Parathyroid adenoma (tissue), 2 donors: ENCODE measurements at regions not wholly inside any gene's neighbourhood (a gene's known extent, or its start where the extent isn't known, plus 50 kb on each side); places are given as distances from the start of the nearest gene placed in this dataset.

Experiments
- H2AFZ ChIP-seq: fragments of 300-600 bp; sonication (generic); one replicate; pipeline ENCODE4 v1.7.0; 2017; ENCODE audit warnings: antibody characterized with exemption, mild to moderate bottlenecking
- H3K27ac ChIP-seq: fragments of 300-600 bp; sonication (generic); one replicate; pipeline ENCODE4 v1.7.0; 2017
- H3K27me3 ChIP-seq: fragments of 300-600 bp; sonication (generic); one replicate; pipeline ENCODE4 v1.7.0; 2017; ENCODE audit warnings: low read length; ENCODE audit not compliant: control insufficient read depth, insufficient read depth
- H3K36me3 ChIP-seq: fragments of 300-600 bp; sonication (generic); one replicate; pipeline ENCODE4 v1.7.0; 2017; ENCODE audit warnings: low read length; ENCODE audit not compliant: control insufficient read depth, insufficient read depth
- H3K4me1 ChIP-seq: fragments of 300-600 bp; sonication (generic); one replicate; pipeline ENCODE4 v1.7.0; 2017; ENCODE audit warnings: control low read depth
- H3K4me2 ChIP-seq: fragments of 300-600 bp; sonication (generic); one replicate; pipeline ENCODE4 v1.7.0; 2017; ENCODE audit warnings: low read length
- H3K4me3 ChIP-seq: fragments of 300-600 bp; sonication (generic); one replicate; pipeline ENCODE4 v1.7.0; 2017; ENCODE audit warnings: low read depth, low read length
- H3K79me2 ChIP-seq: fragments of 300-600 bp; sonication (generic); one replicate; pipeline ENCODE4 v1.7.0; 2017; ENCODE audit warnings: control low read depth
- H3K9ac ChIP-seq: fragments of 300-600 bp; sonication (generic); one replicate; pipeline ENCODE4 v1.7.0; 2017; ENCODE audit warnings: mild to moderate bottlenecking
- H3K9me3 ChIP-seq: fragments of 300-600 bp; sonication (generic); one replicate; pipeline ENCODE4 v1.7.0; 2017; ENCODE audit warnings: low read length; ENCODE audit not compliant: control insufficient read depth
- TF ChIP-seq, protein P1 (sequence below): fragments of 300-600 bp; sonication (generic); IDR thresholded peaks from one replicate; pipeline ENCODE4 v1.7.0; 2017; ENCODE audit warnings: antibody characterized with exemption, mild to moderate bottlenecking
- donor health status: primary hyperparathyroidism.

DNA sequence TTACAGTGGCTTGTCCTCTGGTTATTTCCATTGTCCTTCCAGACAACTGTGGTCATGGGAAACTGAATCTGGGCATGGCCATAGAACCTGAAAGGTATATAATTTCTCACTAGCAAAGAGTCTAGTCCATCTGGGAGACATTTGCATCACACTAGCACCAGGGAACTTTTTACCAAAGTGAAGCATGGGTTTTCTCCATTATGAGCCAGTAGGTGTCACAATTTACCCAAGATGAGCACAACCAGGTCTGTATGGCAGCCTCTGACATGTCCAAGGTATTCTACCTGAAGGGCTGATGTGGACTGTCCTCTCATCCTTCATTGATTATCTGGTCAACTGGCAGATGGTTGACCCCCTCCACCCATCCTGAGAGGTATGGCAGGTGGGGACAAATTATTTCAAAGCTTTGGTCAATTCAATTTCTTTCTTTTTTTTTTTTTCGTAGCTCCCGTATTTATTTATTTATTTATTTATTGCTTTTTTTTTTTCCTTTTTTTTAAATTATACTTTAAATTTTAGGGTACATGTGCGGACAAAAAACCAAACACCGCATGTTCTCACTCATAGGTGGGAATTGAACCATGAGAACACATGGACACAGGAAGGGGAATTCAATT lies 425.9 kb downstream of the TMEM135 start:
- no peak overlapping the region for H2AFZ ChIP-seq
- H3K36me3 ChIP-seq: no peaks in the 10 kb centered on the region
- TF ChIP-seq, protein P1, sequence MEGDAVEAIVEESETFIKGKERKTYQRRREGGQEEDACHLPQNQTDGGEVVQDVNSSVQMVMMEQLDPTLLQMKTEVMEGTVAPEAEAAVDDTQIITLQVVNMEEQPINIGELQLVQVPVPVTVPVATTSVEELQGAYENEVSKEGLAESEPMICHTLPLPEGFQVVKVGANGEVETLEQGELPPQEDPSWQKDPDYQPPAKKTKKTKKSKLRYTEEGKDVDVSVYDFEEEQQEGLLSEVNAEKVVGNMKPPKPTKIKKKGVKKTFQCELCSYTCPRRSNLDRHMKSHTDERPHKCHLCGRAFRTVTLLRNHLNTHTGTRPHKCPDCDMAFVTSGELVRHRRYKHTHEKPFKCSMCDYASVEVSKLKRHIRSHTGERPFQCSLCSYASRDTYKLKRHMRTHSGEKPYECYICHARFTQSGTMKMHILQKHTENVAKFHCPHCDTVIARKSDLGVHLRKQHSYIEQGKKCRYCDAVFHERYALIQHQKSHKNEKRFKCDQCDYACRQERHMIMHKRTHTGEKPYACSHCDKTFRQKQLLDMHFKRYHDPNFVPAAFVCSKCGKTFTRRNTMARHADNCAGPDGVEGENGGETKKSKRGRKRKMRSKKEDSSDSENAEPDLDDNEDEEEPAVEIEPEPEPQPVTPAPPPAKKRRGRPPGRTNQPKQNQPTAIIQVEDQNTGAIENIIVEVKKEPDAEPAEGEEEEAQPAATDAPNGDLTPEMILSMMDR: no peak
- H3K27me3 ChIP-seq: no peaks in the 10 kb centered on the region
- no peak overlapping the region for H3K4me3 ChIP-seq
- H3K27ac ChIP-seq: no peak overlapping the region
- no peaks in the 10 kb centered on the region for H3K4me1 ChIP-seq
- H3K9ac ChIP-seq: no peak overlapping the region
- H3K79me2 ChIP-seq: no peaks in the 10 kb centered on the region
- H3K4me2 ChIP-seq: no peak overlapping the region
- no peaks in the 10 kb centered on the region for H3K9me3 ChIP-seq

- H3K79me2 ChIP-seq: no peaks in the 10 kb centered on the region
- H3K4me3 ChIP-seq: no peak overlapping the region
- H2AFZ ChIP-seq: no peak overlapping the region
- no peak overlapping the region for H3K9ac ChIP-seq
- H3K27ac ChIP-seq: no peak overlapping the region
- no peaks in the 10 kb centered on the region for H3K27me3 ChIP-seq
- no peaks in the 10 kb centered on the region for H3K36me3 ChIP-seq
- TF ChIP-seq, protein P1: no peak
- no peaks in the 10 kb centered on the region for H3K4me1 ChIP-seq
- H3K4me2 ChIP-seq: no peak overlapping the region
- no peaks in the 10 kb centered on the region for H3K9me3 ChIP-seq
Observed at GRCh38 chr11:87462171-87462570, 424.4 kb downstream of the TMEM135 start.

DNA sequence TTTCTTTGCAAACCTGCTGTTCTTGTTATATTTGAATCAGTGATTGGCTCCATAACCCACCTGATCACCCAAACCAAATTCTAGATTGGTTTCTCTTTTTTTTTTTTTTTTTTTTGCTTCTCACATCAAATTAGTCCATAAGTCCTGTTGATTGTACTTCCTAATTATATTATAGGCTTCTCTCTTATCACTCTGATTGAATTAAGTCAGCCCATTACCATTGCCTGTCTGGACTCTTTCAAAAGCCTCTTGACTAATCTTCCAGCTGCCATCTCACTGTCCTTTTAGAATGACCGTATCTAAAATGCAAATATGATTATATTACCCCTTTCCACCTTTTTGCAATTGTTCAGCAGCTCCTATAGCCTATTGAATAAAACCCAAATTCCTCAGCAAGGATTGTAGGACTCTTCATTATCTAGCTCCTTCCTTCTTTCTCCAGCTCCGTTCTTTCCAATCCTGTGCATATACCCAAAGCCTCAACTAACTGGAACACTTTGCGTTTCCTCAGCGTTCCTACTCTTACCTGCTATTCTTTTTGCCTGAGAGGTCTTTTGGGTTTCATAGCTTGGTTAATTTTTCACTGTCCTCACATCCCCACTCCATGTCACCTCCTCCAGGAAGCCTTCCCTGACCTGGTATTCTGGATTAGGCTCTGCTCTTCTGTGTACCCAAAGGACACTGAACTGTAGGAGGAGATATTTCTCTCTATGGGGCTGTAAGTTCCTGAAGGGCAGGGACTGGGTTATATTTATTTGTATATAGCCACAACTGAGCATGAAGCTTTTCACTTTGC lies 423.3 kb downstream of the TMEM135 start:
- TF ChIP-seq, protein P1: no peak
- no peak overlapping the region for H3K4me3 ChIP-seq
- no peak overlapping the region for H3K4me2 ChIP-seq
- no peaks in the 10 kb centered on the region for H3K36me3 ChIP-seq
- H3K9me3 ChIP-seq: no peaks in the 10 kb centered on the region
- H3K79me2 ChIP-seq: no peaks in the 10 kb centered on the region
- no peak overlapping the region for H3K27ac ChIP-seq
- no peaks in the 10 kb centered on the region for H3K4me1 ChIP-seq
- no peaks in the 10 kb centered on the region for H3K27me3 ChIP-seq
- H2AFZ ChIP-seq: no peak overlapping the region
- H3K9ac ChIP-seq: no peak overlapping the region

GRCh38 chr11:87460279-87460678 lies 422.5 kb downstream of the TMEM135 start:
- no peaks in the 10 kb centered on the region for H3K4me1 ChIP-seq
- no peaks in the 10 kb centered on the region for H3K36me3 ChIP-seq
- H2AFZ ChIP-seq: no peak overlapping the region
- H3K9me3 ChIP-seq: no peaks in the 10 kb centered on the region
- H3K27ac ChIP-seq: no peak overlapping the region
- no peaks in the 10 kb centered on the region for H3K79me2 ChIP-seq
- TF ChIP-seq, protein P1: no peak
- H3K4me3 ChIP-seq: no peak overlapping the region
- no peak overlapping the region for H3K9ac ChIP-seq
- no peaks in the 10 kb centered on the region for H3K27me3 ChIP-seq
- no peak overlapping the region for H3K4me2 ChIP-seq

- Histone ChIP-seq H3K4me1 (no peaks in the 10 kb centered on the region), H2AFZ (no peak overlapping the region), H3K4me2 (no peak overlapping the region), H3K9me3 (no peaks in the 10 kb centered on the region), H3K9ac (no peak overlapping the region), H3K4me3 (no peak overlapping the region), H3K27me3 (no peaks in the 10 kb centered on the region), H3K27ac (no peak overlapping the region), H3K79me2 (no peaks in the 10 kb centered on the region), H3K36me3 (no peaks in the 10 kb centered on the region)
- TF ChIP-seq, protein P1: no peak
Observed at GRCh38 chr11:87459351-87459750, 421.6 kb downstream of the TMEM135 start.
